Activated T-cell treated with anti-CD3 and anti-CD28 coated beads, Interleukin-2, amount 50 U/mL, for 4 hours (primary cell): ENCODE measurements at regions not wholly inside any gene's neighbourhood (a gene's known extent, or its start where the extent isn't known, plus 50 kb on each side); places are given as distances from the start of the nearest gene placed in this dataset.
"Not testable (repeated sequence)": the region's sequence is repeated elsewhere in the genome, so short reads cannot be mapped to it uniquely, and the experiment has no call there.

Experiments
- ATAC-seq, 2 donors: fragments of 200-7000 bp; cut with Tn5 transposase; one replicate each; pipeline ENCODE4 v1.10.0; 2021
- DNase-seq: peaks from one replicate; pipeline ENCODE4 v3.0.0-alpha.2; 2020
- H3K27me3 Mint-ChIP-seq: one replicate; pipeline ENCODE4 v1.8.0; 2021; ENCODE audit warnings: low read depth, mixed read lengths
- H3K36me3 Mint-ChIP-seq: one replicate; pipeline ENCODE4 v1.8.0; 2022; ENCODE audit warnings: mixed read lengths; ENCODE audit not compliant: insufficient read depth
- H3K4me1 Mint-ChIP-seq: one replicate; pipeline ENCODE4 v1.8.0; 2021; ENCODE audit warnings: low read depth, mixed read lengths
- H3K4me3 Mint-ChIP-seq: one replicate; pipeline ENCODE4 v1.8.0; 2021; ENCODE audit warnings: mild to moderate bottlenecking, moderate library complexity, mixed read lengths
- H3K9me3 Mint-ChIP-seq: one replicate; pipeline ENCODE4 v1.8.0; 2021; ENCODE audit warnings: mixed read lengths

- Mint-ChIP-seq H3K9me3 (peaks cover 6% of the 10 kb centered on the region), H3K36me3 (no peaks in the 10 kb centered on the region), H3K4me1 (no peaks in the 10 kb centered on the region), H3K27me3 (no peaks in the 10 kb centered on the region), H3K4me3 (no peak overlapping the region)
- no peak for DNase-seq
- no peak for ATAC-seq
Measured at GRCh38 chr9:108272349-108272899, 583.4 kb downstream of the ACTL7B start.

- no peaks in the 10 kb centered on the region for H3K27me3 Mint-ChIP-seq
- no peak overlapping the region for H3K4me3 Mint-ChIP-seq
- H3K9me3 Mint-ChIP-seq, result peaks cover 6% of the 10 kb centered on the region
- DNase-seq (no peak), ATAC-seq (no peak)
- no peaks in the 10 kb centered on the region for H3K36me3 Mint-ChIP-seq
- no peaks in the 10 kb centered on the region for H3K4me1 Mint-ChIP-seq
Measured at GRCh38 chr9:108271646-108272348, 584.0 kb downstream of the ACTL7B start.

- DNase-seq, result no peak
- H3K4me1 Mint-ChIP-seq, result no peaks in the 10 kb centered on the region
- no peak for ATAC-seq
- H3K9me3 Mint-ChIP-seq, result peaks cover 6% of the 10 kb centered on the region
- no peaks in the 10 kb centered on the region for H3K36me3 Mint-ChIP-seq
- H3K27me3 Mint-ChIP-seq, result no peaks in the 10 kb centered on the region
- no peak overlapping the region for H3K4me3 Mint-ChIP-seq
Measured at GRCh38 chr9:108271236-108271635, 584.5 kb downstream of the ACTL7B start.

- no peak for DNase-seq
- Mint-ChIP-seq H3K9me3 (peaks cover 6% of the 10 kb centered on the region), H3K36me3 (no peaks in the 10 kb centered on the region), H3K4me3 (no peak overlapping the region), H3K27me3 (no peaks in the 10 kb centered on the region), H3K4me1 (no peaks in the 10 kb centered on the region)
- no peak for ATAC-seq
Measured at GRCh38 chr9:108270561-108270960, 585.2 kb downstream of the ACTL7B start.

GRCh38 chr9:108270051-108270450 is 585.7 kb downstream of the ACTL7B start:
- DNase-seq (no peak), ATAC-seq (no peak)
- Mint-ChIP-seq H3K36me3 (no peaks in the 10 kb centered on the region), H3K9me3 (peaks cover 6% of the 10 kb centered on the region), H3K27me3 (no peaks in the 10 kb centered on the region), H3K4me3 (no peak overlapping the region), H3K4me1 (no peaks in the 10 kb centered on the region)

GRCh38 chr9:108269371-108269770 is 586.4 kb downstream of the ACTL7B start:
- H3K9me3 Mint-ChIP-seq, result peaks cover 1% of the 10 kb centered on the region
- H3K4me1 Mint-ChIP-seq, result no peaks in the 10 kb centered on the region
- DNase-seq (no peak), ATAC-seq (no peak)
- H3K36me3 Mint-ChIP-seq, result no peaks in the 10 kb centered on the region
- no peak overlapping the region for H3K4me3 Mint-ChIP-seq
- H3K27me3 Mint-ChIP-seq, result no peaks in the 10 kb centered on the region

GRCh38 chr9:108265065-108265464 is 590.7 kb downstream of the ACTL7B start:
- H3K27me3 Mint-ChIP-seq, result no peaks in the 10 kb centered on the region
- H3K9me3 Mint-ChIP-seq, result no peaks in the 10 kb centered on the region
- no peaks in the 10 kb centered on the region for H3K4me1 Mint-ChIP-seq
- H3K4me3 Mint-ChIP-seq, result no peak overlapping the region
- DNase-seq (no peak), ATAC-seq (no peak)
- no peaks in the 10 kb centered on the region for H3K36me3 Mint-ChIP-seq

- Mint-ChIP-seq H3K4me3 (no peak overlapping the region), H3K4me1 (no peaks in the 10 kb centered on the region), H3K36me3 (no peaks in the 10 kb centered on the region), H3K27me3 (no peaks in the 10 kb centered on the region), H3K9me3 (peaks cover 5% of the 10 kb centered on the region)
- DNase-seq, result no peak
- no peak for ATAC-seq
Measured at GRCh38 chr9:108264093-108264492, 591.7 kb downstream of the ACTL7B start.

- Mint-ChIP-seq H3K27me3 (no peaks in the 10 kb centered on the region), H3K4me1 (no peaks in the 10 kb centered on the region), H3K36me3 (no peaks in the 10 kb centered on the region), H3K4me3 (no peak overlapping the region), H3K9me3 (peaks cover 5% of the 10 kb centered on the region)
- ATAC-seq (no peak), DNase-seq (no peak)
Measured at GRCh38 chr9:108262836-108263235, 593.0 kb downstream of the ACTL7B start.

GRCh38 chr9:108259917-108260675 is 595.7 kb downstream of the ACTL7B start:
- Mint-ChIP-seq H3K4me1 (no peaks in the 10 kb centered on the region), H3K9me3 (peaks cover 5% of the 10 kb centered on the region), H3K4me3 (no peak overlapping the region), H3K36me3 (no peaks in the 10 kb centered on the region), H3K27me3 (no peaks in the 10 kb centered on the region)
- no peak for DNase-seq
- ATAC-seq, result no peak

- DNase-seq (no peak), ATAC-seq (no peak)
- Mint-ChIP-seq H3K27me3 (no peaks in the 10 kb centered on the region), H3K9me3 (peaks cover 5% of the 10 kb centered on the region), H3K4me3 (no peak overlapping the region), H3K36me3 (no peaks in the 10 kb centered on the region), H3K4me1 (no peaks in the 10 kb centered on the region)
Measured at GRCh38 chr9:108258640-108259039, 597.1 kb downstream of the ACTL7B start.

GRCh38 chr9:108257382-108257781 is 598.4 kb downstream of the ACTL7B start:
- H3K9me3 Mint-ChIP-seq, result peaks cover 5% of the 10 kb centered on the region
- no peaks in the 10 kb centered on the region for H3K27me3 Mint-ChIP-seq
- H3K36me3 Mint-ChIP-seq, result no peaks in the 10 kb centered on the region
- ATAC-seq (no peak), DNase-seq (no peak)
- H3K4me1 Mint-ChIP-seq, result no peaks in the 10 kb centered on the region
- no peak overlapping the region for H3K4me3 Mint-ChIP-seq

- no peak overlapping the region for H3K4me3 Mint-ChIP-seq
- H3K27me3 Mint-ChIP-seq, result no peaks in the 10 kb centered on the region
- H3K9me3 Mint-ChIP-seq, result no peaks in the 10 kb centered on the region
- no peaks in the 10 kb centered on the region for H3K36me3 Mint-ChIP-seq
- no peaks in the 10 kb centered on the region for H3K4me1 Mint-ChIP-seq
- ATAC-seq (no peak), DNase-seq (no peak)
Measured at GRCh38 chr9:108254236-108254635, 601.5 kb downstream of the ACTL7B start.

- H3K4me3 Mint-ChIP-seq, H3K27me3 Mint-ChIP-seq, ATAC-seq, H3K36me3 Mint-ChIP-seq, H3K9me3 Mint-ChIP-seq, H3K4me1 Mint-ChIP-seq, DNase-seq: not testable (repeated sequence)
Measured at GRCh38 chr9:108247391-108247790, 608.4 kb downstream of the ACTL7B start.

- Mint-ChIP-seq H3K9me3 (peaks cover 4% of the 10 kb centered on the region), H3K36me3 (no peaks in the 10 kb centered on the region), H3K4me3 (no peak overlapping the region), H3K27me3 (no peaks in the 10 kb centered on the region), H3K4me1 (no peaks in the 10 kb centered on the region)
- DNase-seq (no peak), ATAC-seq (no peak)
Measured at GRCh38 chr9:108245901-108246300, 609.9 kb downstream of the ACTL7B start.
